ENCODE measurements at regions not wholly inside any gene's neighbourhood (a gene's known extent, or its start where the extent isn't known, plus 50 kb on each side); places are given as distances from the start of the nearest gene placed in this dataset.

DNA sequence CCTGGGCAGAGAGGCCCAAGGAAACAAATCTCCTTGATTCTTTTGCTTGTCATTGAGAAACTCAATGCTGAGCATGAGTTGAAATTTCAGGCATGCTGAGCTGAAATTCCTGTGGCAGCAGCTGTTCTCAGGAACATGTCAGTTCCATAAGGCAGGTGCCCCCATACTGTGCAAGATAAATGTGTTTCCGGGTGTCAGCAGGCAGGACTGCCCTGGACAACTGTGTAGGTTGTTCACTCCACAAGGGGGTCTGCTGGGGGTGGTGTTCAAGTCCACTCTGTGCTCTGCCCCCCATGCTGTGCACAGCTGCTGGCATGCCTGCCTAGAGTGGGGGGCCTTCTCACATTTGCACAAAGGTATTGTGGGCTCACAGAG lies 133.7 kb downstream of the CTTN start:
- TF ChIP-seq, protein P1, sequence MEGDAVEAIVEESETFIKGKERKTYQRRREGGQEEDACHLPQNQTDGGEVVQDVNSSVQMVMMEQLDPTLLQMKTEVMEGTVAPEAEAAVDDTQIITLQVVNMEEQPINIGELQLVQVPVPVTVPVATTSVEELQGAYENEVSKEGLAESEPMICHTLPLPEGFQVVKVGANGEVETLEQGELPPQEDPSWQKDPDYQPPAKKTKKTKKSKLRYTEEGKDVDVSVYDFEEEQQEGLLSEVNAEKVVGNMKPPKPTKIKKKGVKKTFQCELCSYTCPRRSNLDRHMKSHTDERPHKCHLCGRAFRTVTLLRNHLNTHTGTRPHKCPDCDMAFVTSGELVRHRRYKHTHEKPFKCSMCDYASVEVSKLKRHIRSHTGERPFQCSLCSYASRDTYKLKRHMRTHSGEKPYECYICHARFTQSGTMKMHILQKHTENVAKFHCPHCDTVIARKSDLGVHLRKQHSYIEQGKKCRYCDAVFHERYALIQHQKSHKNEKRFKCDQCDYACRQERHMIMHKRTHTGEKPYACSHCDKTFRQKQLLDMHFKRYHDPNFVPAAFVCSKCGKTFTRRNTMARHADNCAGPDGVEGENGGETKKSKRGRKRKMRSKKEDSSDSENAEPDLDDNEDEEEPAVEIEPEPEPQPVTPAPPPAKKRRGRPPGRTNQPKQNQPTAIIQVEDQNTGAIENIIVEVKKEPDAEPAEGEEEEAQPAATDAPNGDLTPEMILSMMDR (IDR thresholded peaks at IDR 0.05; ENCODE audit: borderline replicate concordance, extremely low read depth, low read length, poor library complexity, severe bottlenecking): no peak
- TF ChIP-seq EZH2 (IDR thresholded peaks at IDR 0.05; ENCODE audit: borderline replicate concordance, low read depth, low read length, severe bottlenecking): no peak
